Neural progenitor cell (in vitro differentiated cells): ENCODE measurements at regions not wholly inside any gene's neighbourhood (a gene's known extent, or its start where the extent isn't known, plus 50 kb on each side); places are given as distances from the start of the nearest gene placed in this dataset.
A peak's percentile ranks its signal among the peaks of the same experiment; 100 is the strongest.

Experiments used
- DNase-seq: peaks from one replicate; pipeline ENCODE4 v3.0.0-alpha.2; 2016; ENCODE audit warnings: low spot score
- H2AFZ ChIP-seq: fragments of 200-600 bp; sonication (generic); replicated peaks from 2 replicates; pipeline ENCODE4 v1.6.1; 2016; ENCODE audit warnings: antibody characterized with exemption
- H3F3A ChIP-seq: fragments of 200-600 bp; sonication (generic); 2 replicates; pipeline ENCODE4 v1.6.1; 2016; ENCODE audit warnings: antibody characterized with exemption, low read depth
- H3K27ac ChIP-seq: fragments of 200-600 bp; sonication (generic); 2 replicates; pipeline ENCODE4 v1.5.1; 2016; ENCODE audit warnings: mild to moderate bottlenecking
- H3K27me3 ChIP-seq: fragments of 200-600 bp; sonication (generic); 2 replicates; pipeline ENCODE4 v1.6.1; 2016; ENCODE audit warnings: mild to moderate bottlenecking, moderate library complexity
- H3K36me3 ChIP-seq: fragments of 200-600 bp; sonication (generic); 2 replicates; pipeline ENCODE4 v1.5.1; 2016
- H3K4me1 ChIP-seq: fragments of 200-600 bp; sonication (generic); 2 replicates; pipeline ENCODE4 v1.6.1; 2016; ENCODE audit warnings: mixed run types
- H3K4me2 ChIP-seq: fragments of 200-600 bp; sonication (generic); 2 replicates; pipeline ENCODE4 v1.6.1; 2016
- H3K4me3 ChIP-seq: fragments of 200-600 bp; sonication (generic); 2 replicates; pipeline ENCODE4 v1.5.1; 2016
- H3K79me2 ChIP-seq: fragments of 200-600 bp; sonication (generic); 2 replicates; pipeline ENCODE4 v1.6.1; 2016; ENCODE audit warnings: low read depth
- H3K9ac ChIP-seq: fragments of 200-600 bp; sonication (generic); 2 replicates; pipeline ENCODE4 v1.6.1; 2016
- H3K9me3 ChIP-seq: fragments of 200-600 bp; sonication (generic); 2 replicates; pipeline ENCODE4 v1.5.1; 2016; ENCODE audit warnings: low read depth
- H4K20me1 ChIP-seq: fragments of 200-600 bp; sonication (generic); 2 replicates; pipeline ENCODE4 v1.6.1; 2016; ENCODE audit warnings: low read depth
- H3K27ac Mint-ChIP-seq: 3 replicates; pipeline ENCODE4 v1.8.0; 2021; ENCODE audit warnings: mixed read lengths
- H3K27me3 Mint-ChIP-seq: 2 replicates; pipeline ENCODE4 v1.8.0; 2022; ENCODE audit warnings: low read depth, mild to moderate bottlenecking, inconsistent platforms, moderate library complexity, mixed read lengths; ENCODE audit not compliant: insufficient read depth
- H3K36me3 Mint-ChIP-seq: 3 replicates; pipeline ENCODE4 v1.8.0; 2021; ENCODE audit warnings: mixed read lengths
- H3K4me1 Mint-ChIP-seq: 3 replicates; pipeline ENCODE4 v1.8.0; 2021; ENCODE audit warnings: mixed read lengths
- H3K4me3 Mint-ChIP-seq: 3 replicates; pipeline ENCODE4 v1.8.0; 2021; ENCODE audit warnings: mild to moderate bottlenecking, moderate library complexity, mixed read lengths
- H3K9me3 Mint-ChIP-seq: 3 replicates; pipeline ENCODE4 v1.8.0; 2020; ENCODE audit warnings: mixed read lengths
- EZH2 ChIP-seq: fragments of 200-600 bp; sonication (generic); IDR thresholded peaks from 2 replicates; pipeline ENCODE4 v1.6.1; 2017; ENCODE audit warnings: antibody characterized with exemption, mild to moderate bottlenecking, moderate library complexity
- EZH2phosphoT487 ChIP-seq: fragments of 200-600 bp; sonication (generic); IDR thresholded peaks from 2 replicates; pipeline ENCODE4 v1.6.1; 2017; ENCODE audit warnings: antibody characterized with exemption
- TF ChIP-seq, protein P1 (sequence below): fragments of 200-600 bp; sonication (generic); IDR thresholded peaks from 2 replicates; pipeline ENCODE4 v1.5.1; 2017; ENCODE audit warnings: antibody characterized with exemption, mild to moderate bottlenecking

DNA sequence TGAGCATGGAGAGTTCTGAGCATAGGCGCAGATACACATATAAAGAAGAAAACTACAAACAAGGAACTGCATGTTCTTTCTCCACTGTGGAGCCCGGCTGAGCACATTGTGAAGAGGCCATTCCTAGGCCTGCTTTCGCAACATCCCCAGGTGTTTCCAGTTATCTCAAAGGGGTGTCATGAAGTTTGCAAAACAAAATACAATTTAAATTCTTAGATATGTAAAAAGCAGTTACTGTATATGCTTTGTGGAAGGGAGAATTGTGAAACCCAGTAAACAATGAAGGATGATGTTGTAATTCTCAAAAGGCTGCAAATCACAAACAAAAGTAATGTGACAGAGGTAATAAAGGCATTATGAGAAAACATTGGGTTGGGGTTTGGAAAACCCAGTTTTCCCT lies 98.6 kb upstream of the ZNF644 start:
- peak overlapping the region; percentile 52 for H2AFZ ChIP-seq
- no peaks in the 10 kb centered on the region for H3K27me3 ChIP-seq
- Mint-ChIP-seq H3K27ac (no peak overlapping the region), H3K27me3 (peaks cover 5% of the 10 kb centered on the region), H3K4me3 (no peak overlapping the region), H3K4me1 (peaks cover 10% of the 10 kb centered on the region), H3K9me3 (no peaks in the 10 kb centered on the region), H3K36me3 (no peaks in the 10 kb centered on the region)
- no peaks in the 10 kb centered on the region for H3K79me2 ChIP-seq
- H3K4me2 ChIP-seq = no peak overlapping the region
- no peaks in the 10 kb centered on the region for H3K9me3 ChIP-seq
- no peaks in the 10 kb centered on the region for H3K36me3 ChIP-seq
- H3F3A ChIP-seq = no peaks in the 10 kb centered on the region
- no peak overlapping the region for H3K9ac ChIP-seq
- no peak overlapping the region for H3K27ac ChIP-seq
- TF ChIP-seq, protein P1, sequence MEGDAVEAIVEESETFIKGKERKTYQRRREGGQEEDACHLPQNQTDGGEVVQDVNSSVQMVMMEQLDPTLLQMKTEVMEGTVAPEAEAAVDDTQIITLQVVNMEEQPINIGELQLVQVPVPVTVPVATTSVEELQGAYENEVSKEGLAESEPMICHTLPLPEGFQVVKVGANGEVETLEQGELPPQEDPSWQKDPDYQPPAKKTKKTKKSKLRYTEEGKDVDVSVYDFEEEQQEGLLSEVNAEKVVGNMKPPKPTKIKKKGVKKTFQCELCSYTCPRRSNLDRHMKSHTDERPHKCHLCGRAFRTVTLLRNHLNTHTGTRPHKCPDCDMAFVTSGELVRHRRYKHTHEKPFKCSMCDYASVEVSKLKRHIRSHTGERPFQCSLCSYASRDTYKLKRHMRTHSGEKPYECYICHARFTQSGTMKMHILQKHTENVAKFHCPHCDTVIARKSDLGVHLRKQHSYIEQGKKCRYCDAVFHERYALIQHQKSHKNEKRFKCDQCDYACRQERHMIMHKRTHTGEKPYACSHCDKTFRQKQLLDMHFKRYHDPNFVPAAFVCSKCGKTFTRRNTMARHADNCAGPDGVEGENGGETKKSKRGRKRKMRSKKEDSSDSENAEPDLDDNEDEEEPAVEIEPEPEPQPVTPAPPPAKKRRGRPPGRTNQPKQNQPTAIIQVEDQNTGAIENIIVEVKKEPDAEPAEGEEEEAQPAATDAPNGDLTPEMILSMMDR = no peak
- no peaks in the 10 kb centered on the region for H4K20me1 ChIP-seq
- peaks cover 11% of the 10 kb centered on the region for H3K4me1 ChIP-seq
- no peak overlapping the region for H3K4me3 ChIP-seq
- DNase-seq = no peak

- H3K36me3 ChIP-seq = no peaks in the 10 kb centered on the region
- no peak overlapping the region for H3K4me3 ChIP-seq
- no peaks in the 10 kb centered on the region for H4K20me1 ChIP-seq
- H3K4me1 ChIP-seq = peaks cover 13% of the 10 kb centered on the region
- H3K4me1 Mint-ChIP-seq = peaks cover 18% of the 10 kb centered on the region
- no peaks in the 10 kb centered on the region for H3K27me3 ChIP-seq
- peak overlapping the region; percentile 11 for H3K27ac ChIP-seq
- H3K36me3 Mint-ChIP-seq = no peaks in the 10 kb centered on the region
- H3F3A ChIP-seq = no peaks in the 10 kb centered on the region
- peak overlapping the region; percentile 43 for H3K4me2 ChIP-seq
- H3K27me3 Mint-ChIP-seq = no peaks in the 10 kb centered on the region
- H3K79me2 ChIP-seq = no peaks in the 10 kb centered on the region
- TF ChIP-seq EZH2 (no peak), EZH2phosphoT487 (no peak)
- TF ChIP-seq, protein P1 = no peak
- no peak for DNase-seq
- H3K9me3 Mint-ChIP-seq = no peaks in the 10 kb centered on the region
- no peak overlapping the region for H3K4me3 Mint-ChIP-seq
- H3K9ac ChIP-seq = no peak overlapping the region
- no peak overlapping the region for H3K27ac Mint-ChIP-seq
- peak overlapping the region; percentile 58 for H2AFZ ChIP-seq
- H3K9me3 ChIP-seq = no peaks in the 10 kb centered on the region
These were observed 82.9 kb upstream of the ZNF644 start for GRCh38 chr1:91104712-91105111.

GRCh38 chr1:91101328-91101727 lies 79.5 kb upstream of the ZNF644 start:
- H3K9me3 Mint-ChIP-seq = no peaks in the 10 kb centered on the region
- no peaks in the 10 kb centered on the region for H3K27me3 ChIP-seq
- no peak overlapping the region for H3K27ac ChIP-seq
- no peak overlapping the region for H3K4me3 Mint-ChIP-seq
- H3K27me3 Mint-ChIP-seq = no peaks in the 10 kb centered on the region
- H3K27ac Mint-ChIP-seq = no peak overlapping the region
- H4K20me1 ChIP-seq = no peaks in the 10 kb centered on the region
- no peak overlapping the region for H3K4me2 ChIP-seq
- no peaks in the 10 kb centered on the region for H3K9me3 ChIP-seq
- DNase-seq = no peak
- H2AFZ ChIP-seq = no peak overlapping the region
- H3K79me2 ChIP-seq = no peaks in the 10 kb centered on the region
- H3F3A ChIP-seq = no peaks in the 10 kb centered on the region
- peaks cover 22% of the 10 kb centered on the region for H3K4me1 Mint-ChIP-seq
- no peak overlapping the region for H3K4me3 ChIP-seq
- TF ChIP-seq EZH2phosphoT487 = no peak
- TF ChIP-seq EZH2 = no peak
- TF ChIP-seq, protein P1 = no peak
- H3K9ac ChIP-seq = no peak overlapping the region
- no peaks in the 10 kb centered on the region for H3K36me3 Mint-ChIP-seq
- H3K36me3 ChIP-seq = no peaks in the 10 kb centered on the region
- H3K4me1 ChIP-seq = peaks cover 13% of the 10 kb centered on the region
